RWPE2 (cell line): ENCODE measurements at regions not wholly inside any gene's neighbourhood (a gene's known extent, or its start where the extent isn't known, plus 50 kb on each side); places are given as distances from the start of the nearest gene placed in this dataset.

Experiments used
- ATAC-seq: fragments of 200-7000 bp; cut with Tn5 transposase; 3 replicates; pipeline ENCODE4 v1.9.1; 2021; ENCODE audit warnings: low read depth
- DNase-seq: peaks from one replicate; pipeline ENCODE4 v3.0.0-alpha.2; 2020; ENCODE audit warnings: low spot score
- H3K27ac ChIP-seq: fragments of 450-650 bp; 2 replicates; pipeline ENCODE4 v1.5.1; 2017; ENCODE audit warnings: mild to moderate bottlenecking; ENCODE audit not compliant: poor library complexity, severe bottlenecking
- H3K27me3 ChIP-seq: fragments of 250-450 bp; sonication (Bioruptor Pico); 2 replicates; pipeline ENCODE4 v1.5.1; 2021; ENCODE audit warnings: mild to moderate bottlenecking, moderate library complexity; ENCODE audit not compliant: insufficient read depth, poor library complexity, severe bottlenecking
- H3K36me3 ChIP-seq: fragments of 250-450 bp; sonication (Bioruptor Pico); 2 replicates; pipeline ENCODE4 v1.5.1; 2020; ENCODE audit warnings: low read depth, mild to moderate bottlenecking, moderate library complexity
- H3K4me1 ChIP-seq: fragments of 250-450 bp; sonication (Bioruptor Pico); 2 replicates; pipeline ENCODE4 v1.5.1; 2021; ENCODE audit warnings: mild to moderate bottlenecking, moderate library complexity; ENCODE audit not compliant: insufficient read depth, poor library complexity, severe bottlenecking
- H3K4me3 ChIP-seq: fragments of 250-450 bp; sonication (Bioruptor Pico); 2 replicates; pipeline ENCODE4 v1.5.1; 2021; ENCODE audit warnings: mild to moderate bottlenecking, moderate library complexity; ENCODE audit not compliant: severe bottlenecking
- H3K9me3 ChIP-seq: fragments of 250-450 bp; sonication (Bioruptor Pico); 2 replicates; pipeline ENCODE4 v1.5.1; 2021; ENCODE audit warnings: mild to moderate bottlenecking, moderate library complexity; ENCODE audit not compliant: severe bottlenecking
- CTCF ChIP-seq: fragments of 450-650 bp; IDR thresholded peaks from one replicate; pipeline ENCODE4 v1.5.1; 2017; ENCODE audit warnings: mild to moderate bottlenecking, moderate library complexity; ENCODE audit not compliant: poor library complexity, severe bottlenecking

- Histone ChIP-seq H3K27ac (no peak overlapping the region), H3K27me3 (no peaks in the 10 kb centered on the region), H3K9me3 (no peaks in the 10 kb centered on the region), H3K4me3 (no peak overlapping the region), H3K4me1 (peaks cover 2% of the 10 kb centered on the region), H3K36me3 (no peaks in the 10 kb centered on the region)
- no peak for DNase-seq
- TF ChIP-seq CTCF = no peak
- peak; percentile 51; the same call in 1 of the 3 replicates for ATAC-seq
Observed at GRCh38 chr5:158120760-158121159, 261.8 kb upstream of the CLINT1 start.

GRCh38 chr5:158119961-158120723 is 261.2 kb upstream of the CLINT1 start:
- no peak for TF ChIP-seq CTCF

GRCh38 chr5:158117467-158118160 is 258.7 kb upstream of the CLINT1 start:
- peaks cover 2% of the 10 kb centered on the region for H3K4me1 ChIP-seq
- DNase-seq = no peak
- no peaks in the 10 kb centered on the region for H3K36me3 ChIP-seq
- no peak overlapping the region for H3K27ac ChIP-seq
- no peak overlapping the region for H3K4me3 ChIP-seq
- no peaks in the 10 kb centered on the region for H3K9me3 ChIP-seq
- ATAC-seq = peak; percentile 18; the same call in 1 of the 3 replicates
- no peaks in the 10 kb centered on the region for H3K27me3 ChIP-seq
- no peak for TF ChIP-seq CTCF

More at GRCh38 chr5:158119961-158120723, 261.2 kb upstream of the CLINT1 start:
- Histone ChIP-seq H3K9me3 (no peaks in the 10 kb centered on the region), H3K27ac (no peak overlapping the region), H3K36me3 (no peaks in the 10 kb centered on the region), H3K4me3 (no peak overlapping the region), H3K4me1 (peaks cover 2% of the 10 kb centered on the region), H3K27me3 (no peaks in the 10 kb centered on the region)
- ATAC-seq (peak; percentile 76), DNase-seq (no peak)

- Histone ChIP-seq H3K4me3 (no peak overlapping the region), H3K27ac (no peak overlapping the region), H3K4me1 (peaks cover 2% of the 10 kb centered on the region), H3K36me3 (no peaks in the 10 kb centered on the region), H3K9me3 (no peaks in the 10 kb centered on the region), H3K27me3 (no peaks in the 10 kb centered on the region)
- no peak for ATAC-seq
- no peak for DNase-seq
- TF ChIP-seq CTCF = no peak
Observed at GRCh38 chr5:158116965-158117364, 258.0 kb upstream of the CLINT1 start.
